Renal cortex interstitium (tissue), 11 donors: ENCODE measurements at regions not wholly inside any gene's neighbourhood (a gene's known extent, or its start where the extent isn't known, plus 50 kb on each side); places are given as distances from the start of the nearest gene placed in this dataset.
"Not testable (repeated sequence)": the region's sequence is repeated elsewhere in the genome, so short reads cannot be mapped to it uniquely, and the experiment has no call there.

Source experiments
- DNase-seq, 11 donors: peaks; one replicate each; pipeline ENCODE4 v3.0.0-alpha.2; 2013; ENCODE audit warnings: low read depth in 9 of 11, low spot score in 4 of 11; ENCODE audit errors: extremely low read depth in 1 of 11

DNA sequence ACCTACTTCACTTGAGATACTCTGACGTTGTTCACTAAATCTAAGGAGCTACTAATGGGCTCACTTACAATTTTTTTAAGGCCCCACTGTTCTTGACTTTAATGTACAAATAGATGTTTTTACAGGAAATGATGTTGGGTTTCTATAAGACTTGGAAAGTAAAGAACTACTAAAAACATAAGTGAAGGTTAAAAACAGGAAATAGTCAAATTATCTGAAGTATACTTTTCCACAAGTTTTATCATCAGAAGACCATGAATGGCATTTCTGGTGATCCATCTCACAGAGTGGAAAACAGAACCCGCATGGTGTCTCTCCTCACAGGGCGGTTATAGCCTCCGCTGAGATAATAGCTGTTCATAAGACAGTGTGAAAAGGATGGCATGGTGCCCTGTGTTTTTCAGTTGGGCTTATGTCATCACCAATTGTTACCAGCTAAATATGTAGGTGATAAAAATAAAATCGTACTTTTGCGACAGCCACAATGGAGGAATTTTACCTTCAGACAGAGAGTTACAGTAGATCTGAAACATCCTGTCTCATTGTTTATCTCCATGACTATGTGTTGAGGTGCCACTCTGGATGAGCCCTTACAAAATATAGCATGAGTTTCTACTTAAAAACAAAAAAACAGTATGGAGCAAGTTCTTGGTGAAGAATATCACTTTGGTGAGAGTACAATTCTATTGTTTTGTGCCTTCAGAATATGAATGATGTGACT is 462.4 kb downstream of the RAP2B start:
- DNase-seq: no peak

DNA sequence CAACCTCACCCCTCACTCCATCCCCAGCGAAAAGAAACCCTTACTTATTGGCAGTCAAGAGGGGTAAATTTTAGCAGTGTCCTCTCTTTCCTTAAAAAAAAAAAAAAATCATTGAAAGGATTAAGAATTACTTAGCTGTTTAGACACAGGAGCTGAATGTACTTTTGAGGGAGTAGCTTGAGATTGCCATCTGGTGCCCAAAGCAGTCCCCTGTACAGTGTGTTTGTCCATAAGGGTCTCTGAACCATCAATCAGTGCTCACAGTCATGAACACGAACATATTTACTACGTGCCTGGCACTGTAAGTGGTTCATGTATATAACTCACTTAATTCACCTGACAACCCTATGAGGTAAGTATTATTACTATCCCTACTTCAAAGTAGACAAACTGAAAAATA is 463.5 kb downstream of the RAP2B start:
- no peak for DNase-seq

DNA sequence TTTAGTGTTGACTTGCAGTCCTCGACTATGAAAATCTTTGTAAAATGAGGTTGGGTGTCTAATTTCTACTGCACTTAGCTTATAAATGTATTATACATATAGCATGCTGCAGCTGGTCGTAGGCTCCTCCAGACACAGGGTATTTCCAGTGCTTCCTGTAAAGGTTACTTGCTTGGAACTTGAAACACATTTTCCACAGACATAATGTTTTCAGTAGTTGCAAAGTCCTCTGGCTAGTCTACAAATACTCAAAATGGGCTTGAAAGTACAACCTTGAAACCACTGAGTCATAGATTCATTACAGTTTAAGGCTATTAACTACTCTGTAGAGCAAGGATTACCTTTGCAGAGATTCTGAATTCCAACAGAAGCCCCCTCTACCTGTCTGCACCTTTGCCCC is 464.1 kb downstream of the RAP2B start:
- no peak for DNase-seq

DNA sequence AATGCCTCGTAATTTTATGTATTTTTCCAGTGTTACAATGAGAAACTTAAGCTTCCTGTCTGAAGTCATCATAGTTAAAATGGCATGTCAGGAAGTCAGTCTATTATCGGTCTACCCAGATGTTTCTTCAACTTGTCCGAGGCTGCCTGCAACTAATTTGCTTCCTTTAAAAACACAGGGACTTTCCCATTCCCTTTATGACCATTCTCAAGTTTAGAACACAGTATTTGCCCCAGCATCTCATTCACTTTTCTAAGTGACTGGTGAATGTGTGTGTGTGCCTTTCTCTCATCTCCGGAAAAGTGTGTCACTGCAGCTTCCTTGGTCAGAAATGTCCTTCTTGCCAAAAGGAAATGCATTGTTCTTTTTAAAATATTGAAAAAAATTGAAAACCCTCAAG is 466.6 kb downstream of the RAP2B start:
- DNase-seq: peak in 4 of 11 donors; percentile 6 to 9 (median 8)

DNA sequence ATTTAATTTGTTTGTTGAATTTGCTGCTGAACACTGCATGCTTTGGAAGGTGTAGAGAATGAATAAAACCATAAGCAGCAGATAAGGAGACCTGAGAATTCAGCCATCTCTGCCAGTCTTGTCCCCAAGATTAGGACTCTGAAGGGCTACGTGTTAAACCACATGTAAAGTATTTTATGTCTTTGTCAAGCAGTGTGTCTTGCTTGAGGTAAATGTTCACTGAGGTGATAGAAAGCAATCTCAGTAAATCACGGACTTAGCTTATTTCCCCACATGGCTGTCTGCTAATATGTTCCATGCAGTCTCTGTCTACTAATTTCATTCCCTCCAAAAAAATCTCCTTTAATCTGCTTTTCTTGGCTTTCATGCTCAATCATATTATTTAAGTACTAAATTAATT is 467.1 kb downstream of the RAP2B start:
- no peak for DNase-seq

DNA sequence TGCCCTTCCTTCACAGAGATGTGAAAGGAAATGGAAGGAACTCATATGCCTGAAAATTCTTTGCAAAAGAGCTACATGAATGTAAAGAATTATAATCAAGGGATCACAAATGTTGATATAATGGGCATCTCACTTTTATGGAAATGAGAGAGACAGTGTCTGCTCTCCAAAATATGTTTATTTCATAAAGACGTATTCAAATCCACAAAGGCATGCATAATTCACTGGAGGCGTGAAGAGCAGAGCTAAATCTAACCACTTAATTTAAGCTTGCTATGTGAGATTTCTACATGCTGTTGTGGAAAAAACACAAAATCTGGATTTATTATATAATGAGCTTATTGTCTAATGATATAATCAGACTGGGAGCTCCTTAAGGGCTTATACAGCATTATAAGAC is 469.1 kb downstream of the RAP2B start:
- DNase-seq: no peak

DNA sequence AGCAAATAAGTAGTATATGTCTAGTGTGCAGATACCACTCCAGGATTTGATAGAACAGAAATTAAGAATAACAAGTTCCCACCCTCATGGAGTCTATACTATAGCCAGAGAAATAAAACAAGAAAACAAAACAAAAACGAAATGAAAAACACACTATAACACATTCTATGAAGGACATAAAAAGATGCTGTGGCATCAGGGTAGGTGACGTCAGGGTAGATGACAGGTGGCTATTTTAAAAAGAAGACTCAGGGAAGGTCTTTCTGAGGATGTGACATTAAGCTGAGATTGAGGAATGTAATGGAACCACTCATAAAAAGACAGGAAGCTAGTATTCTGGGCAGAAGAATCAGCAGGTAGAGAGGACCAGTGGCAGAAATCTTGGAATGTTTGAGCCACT is 469.6 kb downstream of the RAP2B start:
- no peak for DNase-seq

DNA sequence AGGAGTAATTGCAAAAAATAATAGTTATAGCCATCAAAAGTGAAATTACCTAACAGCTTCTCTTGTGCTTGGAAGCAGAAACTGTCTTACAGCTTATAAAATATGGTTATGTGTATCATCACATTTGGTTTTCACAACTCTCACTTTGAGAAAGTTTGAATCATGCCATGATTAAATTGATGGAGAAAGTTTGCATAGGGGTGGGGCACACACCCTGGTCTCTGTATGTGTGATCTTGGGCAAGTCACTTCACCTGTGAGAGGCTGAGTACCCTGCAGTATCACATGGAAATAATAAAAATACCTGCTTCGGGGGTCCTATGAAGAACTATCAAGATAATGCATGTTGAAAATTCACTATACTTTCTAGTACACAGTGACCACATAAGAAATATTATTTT is 471.4 kb downstream of the RAP2B start:
- no peak for DNase-seq

DNA sequence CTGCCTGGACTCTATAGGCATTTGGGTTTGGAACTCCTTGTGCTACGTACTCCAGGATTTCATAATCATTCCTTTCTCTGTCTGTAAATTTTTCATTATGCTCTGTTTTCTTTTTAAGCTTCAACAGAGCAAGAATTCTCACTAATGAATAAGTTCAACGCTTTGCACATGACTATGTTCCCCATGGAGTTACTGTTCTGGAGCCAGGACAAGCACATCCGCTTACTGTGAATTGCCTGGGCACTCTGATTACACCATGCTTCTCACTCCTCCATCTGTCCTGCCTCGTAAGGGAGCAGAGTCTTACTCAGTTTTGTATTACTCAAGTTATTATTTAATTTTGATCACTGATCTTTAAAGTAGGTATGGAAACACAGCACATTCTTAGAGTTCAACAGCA is 472.7 kb downstream of the RAP2B start:
- DNase-seq: no peak

DNA sequence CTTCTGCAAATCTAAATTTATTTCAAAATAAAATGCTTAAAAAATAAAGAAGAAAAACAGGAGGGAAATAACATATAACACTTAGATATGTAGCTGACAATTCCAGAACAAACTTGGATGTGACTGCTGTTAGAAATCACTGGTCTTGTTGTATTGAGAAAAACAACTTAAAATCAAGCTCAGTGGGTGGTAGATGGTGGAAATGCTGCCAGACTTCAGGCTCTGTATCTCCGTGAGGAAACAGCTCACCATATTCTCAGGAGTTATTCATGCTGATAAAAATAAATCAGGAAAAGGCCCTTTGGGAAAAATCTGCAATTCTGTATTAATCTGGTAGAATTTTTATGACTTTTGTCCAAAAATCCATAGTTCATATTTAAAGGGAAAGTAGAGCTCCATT is 477.6 kb downstream of the RAP2B start:
- no peak for DNase-seq

DNA sequence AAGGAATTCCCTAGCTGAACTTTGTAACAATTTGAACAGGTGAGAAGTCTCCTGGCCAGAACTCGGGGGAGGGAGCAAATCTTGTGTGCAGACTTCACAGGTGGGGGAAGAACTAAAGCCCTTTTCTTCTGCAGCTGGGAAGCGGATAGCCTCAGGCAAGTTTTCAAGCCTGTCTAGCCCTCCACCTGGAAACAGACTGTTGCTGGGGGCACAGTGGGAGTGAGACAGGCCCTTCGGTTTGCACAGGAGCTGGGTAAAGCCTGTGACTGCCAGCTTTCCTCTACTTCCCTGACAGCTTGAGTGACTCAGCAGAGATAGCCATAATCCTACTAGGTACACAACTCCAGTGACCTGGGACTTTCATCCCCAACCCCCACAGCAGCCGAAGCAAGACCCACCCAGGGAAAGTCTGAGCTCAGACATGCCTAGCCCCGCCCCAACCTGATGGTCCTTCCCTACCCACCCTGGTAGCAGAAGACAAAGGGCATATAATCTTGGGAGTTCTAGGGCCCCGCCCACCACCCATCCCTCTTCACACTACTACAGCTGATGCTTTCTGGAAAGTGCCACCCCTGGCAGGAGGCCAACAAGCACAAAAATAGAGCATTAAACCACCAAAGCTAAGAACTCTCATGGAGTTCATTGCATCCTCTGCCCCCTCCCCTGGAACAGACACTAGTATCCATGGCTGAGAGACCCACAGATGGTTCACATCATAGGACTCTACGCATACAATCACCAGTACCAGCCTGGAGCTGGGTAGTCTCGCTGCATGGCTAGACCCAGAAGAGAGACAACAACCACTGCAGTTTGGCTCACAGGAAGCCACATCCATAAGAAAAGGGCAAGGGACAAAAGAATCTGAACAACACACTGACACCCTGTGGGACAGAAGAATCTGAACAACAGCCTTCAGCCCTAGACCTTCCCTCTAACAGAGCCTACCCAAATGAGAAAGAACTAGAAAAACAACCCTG is 479.0 kb downstream of the RAP2B start:
- DNase-seq: no peak

DNA sequence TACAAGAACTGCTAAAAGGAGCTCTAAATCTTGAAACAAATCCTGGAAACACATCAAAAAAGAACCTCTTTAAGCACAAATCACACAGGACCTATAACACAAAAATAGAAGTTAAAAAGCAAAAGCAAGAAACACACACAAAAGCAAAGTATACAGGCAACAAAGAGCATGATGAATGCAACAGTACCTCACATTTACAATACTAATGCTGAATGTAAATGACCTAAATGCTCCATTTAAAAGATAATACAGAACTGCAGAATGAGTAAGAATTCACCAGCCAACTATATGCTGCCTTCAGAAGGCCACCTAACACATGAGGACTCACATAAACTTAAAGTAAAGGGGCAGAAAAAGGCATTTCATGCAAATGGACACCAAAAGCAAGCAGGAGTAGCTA is 478.6 kb upstream of the ARHGEF26 start:
- DNase-seq: not testable (repeated sequence)

DNA sequence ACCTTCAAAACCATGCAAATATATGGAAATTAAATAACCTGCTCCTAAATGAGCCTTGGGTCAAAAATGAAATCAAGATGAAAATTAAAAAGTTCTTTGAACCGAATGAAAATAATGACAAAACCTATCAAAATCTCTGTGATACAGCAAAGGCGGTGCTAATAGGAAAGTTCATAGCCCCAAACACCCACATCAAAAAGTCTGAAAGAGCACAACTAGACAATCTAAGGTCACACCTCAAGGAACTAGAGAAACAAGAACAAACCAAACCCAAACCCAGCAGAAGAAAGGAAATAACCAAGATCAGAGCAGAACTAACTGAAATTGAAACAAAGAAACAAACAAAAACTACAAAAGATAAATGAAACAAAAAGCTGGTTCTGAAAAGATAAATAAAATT is 477.7 kb upstream of the ARHGEF26 start:
- not testable (repeated sequence) for DNase-seq

DNA sequence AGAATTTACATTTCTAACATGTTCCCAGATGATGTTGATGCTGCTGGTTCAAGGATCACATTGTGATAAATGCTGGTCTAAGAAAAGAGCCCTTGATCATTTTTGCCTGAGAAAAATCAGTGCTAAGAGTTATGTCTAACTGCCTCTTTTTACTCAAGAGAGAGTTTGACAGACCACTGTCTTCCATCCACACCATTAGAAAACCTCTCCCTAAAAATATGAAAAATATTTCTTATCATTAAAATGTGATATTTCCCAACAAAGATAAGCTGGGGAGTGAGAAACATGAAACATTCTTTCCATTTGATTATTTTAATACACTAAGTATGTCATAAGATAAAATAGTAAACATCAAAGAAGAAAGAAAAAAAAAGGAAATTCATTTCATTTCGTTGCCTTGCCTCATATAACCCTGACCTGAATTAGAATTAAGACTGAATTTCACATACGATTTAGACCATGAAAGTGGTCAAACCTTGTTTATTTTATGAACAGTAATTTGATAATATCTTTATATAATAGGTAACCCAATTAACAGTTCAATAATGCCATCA is 471.8 kb upstream of the ARHGEF26 start:
- DNase-seq: no peak

DNA sequence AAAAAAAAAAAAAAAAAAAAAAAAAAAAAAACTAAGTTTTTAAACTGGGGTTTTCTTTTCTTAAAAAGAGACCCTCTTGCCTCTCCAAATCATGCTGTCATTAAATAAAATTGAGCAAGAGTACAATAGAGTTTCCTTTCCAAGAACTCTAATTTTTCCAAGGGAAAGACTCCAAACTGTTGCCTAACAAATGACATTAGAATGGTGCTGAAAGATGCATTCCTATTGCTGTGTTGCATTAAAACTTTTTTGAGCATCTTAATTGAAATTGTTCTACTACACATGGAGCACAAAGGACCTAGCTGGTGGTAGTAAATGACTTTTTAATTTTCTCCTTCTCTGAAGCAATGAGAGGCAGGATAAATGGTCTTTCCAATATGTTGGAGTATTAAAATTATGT is 469.1 kb upstream of the ARHGEF26 start:
- no peak for DNase-seq

DNA sequence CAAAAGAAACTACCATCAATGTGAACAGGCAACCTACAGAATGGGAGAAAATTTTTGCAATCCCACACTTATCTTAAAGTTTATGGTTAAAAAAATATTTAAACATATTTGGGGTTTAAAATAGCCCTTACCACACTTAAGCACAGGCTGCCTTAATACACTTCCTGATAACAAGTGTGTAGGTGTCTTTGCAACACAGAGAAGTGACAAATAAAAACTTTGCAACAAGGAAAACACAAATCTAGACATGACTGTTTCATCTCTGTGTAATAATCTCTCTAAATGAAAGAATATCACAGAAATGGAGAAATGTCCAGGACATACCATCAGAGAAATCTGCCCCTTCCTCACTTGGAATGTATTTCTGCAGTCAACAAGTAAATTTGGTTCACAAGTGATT is 464.1 kb upstream of the ARHGEF26 start:
- DNase-seq: no peak

DNA sequence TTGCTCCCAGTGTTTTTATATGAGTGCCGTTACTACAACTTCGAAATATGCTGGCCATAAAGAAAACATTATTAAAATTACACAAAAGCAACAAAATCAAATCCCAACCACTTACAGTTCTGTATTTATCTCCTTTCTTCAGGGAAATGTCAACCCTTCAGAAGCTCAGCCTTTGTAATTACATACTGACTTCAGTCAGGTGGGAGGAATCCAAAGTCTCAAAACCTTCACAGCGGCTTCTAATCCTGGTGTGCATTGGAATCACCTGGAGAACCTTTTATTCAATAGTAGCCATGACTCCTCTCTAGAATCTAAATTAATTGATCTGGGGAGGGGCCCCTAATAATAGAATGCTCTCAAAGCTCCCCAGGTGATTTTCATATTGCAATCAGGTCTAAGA is 463.7 kb upstream of the ARHGEF26 start:
- DNase-seq: no peak

DNA sequence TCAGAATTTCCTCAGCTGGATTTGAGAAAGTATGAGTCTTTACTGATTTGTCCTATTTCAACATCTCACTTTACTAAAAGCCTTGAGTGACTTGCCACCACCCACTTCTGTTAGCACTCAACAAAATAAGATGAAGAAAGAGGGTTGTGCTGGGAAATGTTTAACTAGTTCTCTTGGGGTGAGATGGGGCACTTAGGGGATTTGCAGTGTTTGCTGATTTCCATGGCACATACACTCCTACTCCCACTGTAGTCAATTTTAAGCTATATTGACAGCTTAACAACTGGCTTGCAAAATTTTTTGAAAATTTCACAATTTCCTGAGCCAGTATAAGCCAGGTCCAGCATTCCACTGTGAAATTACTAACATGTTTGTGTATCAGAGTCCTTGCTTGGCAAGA is 463.1 kb upstream of the ARHGEF26 start:
- DNase-seq: no peak

DNA sequence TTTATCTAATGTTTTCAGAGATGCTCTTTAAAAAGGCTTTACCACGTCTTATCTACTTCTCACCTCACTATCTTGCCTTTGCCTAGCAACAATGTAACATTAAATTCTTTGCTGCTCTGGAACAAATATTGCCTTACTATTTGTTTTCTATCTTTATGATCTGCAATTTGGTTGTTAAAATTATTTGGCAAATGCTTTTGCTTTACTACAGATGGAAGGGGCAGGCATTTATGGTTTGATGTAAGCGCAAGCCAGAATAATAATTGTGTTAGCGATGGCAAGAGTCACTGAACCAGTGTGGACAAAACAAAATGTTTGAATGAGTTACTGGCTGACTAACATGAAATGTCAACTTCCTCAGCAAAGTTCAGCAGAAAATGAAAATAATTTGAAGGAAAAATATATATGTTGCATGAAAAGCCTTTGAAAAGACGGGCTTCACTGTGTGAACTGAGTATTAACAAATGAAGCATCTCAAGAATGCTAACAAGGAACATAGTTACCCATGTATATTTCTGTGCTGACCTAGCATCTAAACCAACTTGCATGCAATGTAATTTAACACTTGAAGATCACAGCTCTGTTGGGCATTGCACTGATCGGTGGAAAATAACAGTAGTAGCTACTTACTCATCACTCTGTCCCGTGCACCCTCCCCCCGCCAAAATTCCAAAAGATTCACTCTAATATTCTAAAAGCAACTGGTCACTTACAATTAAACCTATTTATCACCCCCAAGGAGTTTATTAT is 454.0 kb upstream of the ARHGEF26 start:
- DNase-seq: no peak

DNA sequence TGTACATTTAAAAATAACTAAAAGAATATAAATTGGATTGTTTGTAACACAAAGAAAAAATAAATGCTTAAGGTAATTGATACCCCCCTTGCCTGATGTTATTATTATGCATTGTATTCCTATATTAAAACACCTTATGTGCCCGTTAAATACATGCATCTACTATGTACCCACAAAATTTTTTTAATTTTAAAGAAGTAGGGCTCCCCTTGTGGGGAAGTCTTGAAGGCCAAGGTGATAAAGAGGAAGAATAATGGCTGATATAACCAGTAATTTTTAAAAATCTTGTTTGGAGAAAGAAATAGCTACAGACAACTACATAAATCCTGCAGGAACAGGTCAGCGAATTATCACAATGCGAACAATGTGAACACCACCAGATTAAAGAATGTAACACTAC is 451.7 kb upstream of the ARHGEF26 start:
- no peak for DNase-seq
